ENCODE measurements at regions not wholly inside any gene's neighbourhood (a gene's known extent, or its start where the extent isn't known, plus 50 kb on each side); places are given as distances from the start of the nearest gene placed in this dataset.

DNA sequence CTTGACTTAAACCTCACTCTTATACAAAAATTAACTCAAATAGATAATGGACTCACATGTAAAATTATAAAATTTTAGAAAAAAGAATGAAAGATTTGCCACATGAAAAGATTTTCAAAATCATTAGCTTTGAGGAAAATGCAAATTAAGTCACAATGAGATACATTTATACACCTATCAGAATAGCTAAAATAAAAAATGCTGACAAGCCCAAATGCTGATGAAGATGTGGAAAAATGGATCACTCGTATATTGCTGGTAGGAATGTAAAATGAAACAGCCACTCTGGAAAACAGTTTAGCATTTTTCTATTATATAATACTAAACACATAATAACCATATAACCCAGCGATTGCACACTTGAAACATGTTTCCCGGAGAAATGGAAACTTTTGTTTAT lies 316.2 kb downstream of the ANKRD50 start:
- no peak for DNase-seq

- DNase-seq, result no peak
Measured at GRCh38 chr4:124401606-124402005, 310.9 kb downstream of the ANKRD50 start.

- DNase-seq, result no peak
Measured at GRCh38 chr4:124409044-124409443, 303.5 kb downstream of the ANKRD50 start.

DNA sequence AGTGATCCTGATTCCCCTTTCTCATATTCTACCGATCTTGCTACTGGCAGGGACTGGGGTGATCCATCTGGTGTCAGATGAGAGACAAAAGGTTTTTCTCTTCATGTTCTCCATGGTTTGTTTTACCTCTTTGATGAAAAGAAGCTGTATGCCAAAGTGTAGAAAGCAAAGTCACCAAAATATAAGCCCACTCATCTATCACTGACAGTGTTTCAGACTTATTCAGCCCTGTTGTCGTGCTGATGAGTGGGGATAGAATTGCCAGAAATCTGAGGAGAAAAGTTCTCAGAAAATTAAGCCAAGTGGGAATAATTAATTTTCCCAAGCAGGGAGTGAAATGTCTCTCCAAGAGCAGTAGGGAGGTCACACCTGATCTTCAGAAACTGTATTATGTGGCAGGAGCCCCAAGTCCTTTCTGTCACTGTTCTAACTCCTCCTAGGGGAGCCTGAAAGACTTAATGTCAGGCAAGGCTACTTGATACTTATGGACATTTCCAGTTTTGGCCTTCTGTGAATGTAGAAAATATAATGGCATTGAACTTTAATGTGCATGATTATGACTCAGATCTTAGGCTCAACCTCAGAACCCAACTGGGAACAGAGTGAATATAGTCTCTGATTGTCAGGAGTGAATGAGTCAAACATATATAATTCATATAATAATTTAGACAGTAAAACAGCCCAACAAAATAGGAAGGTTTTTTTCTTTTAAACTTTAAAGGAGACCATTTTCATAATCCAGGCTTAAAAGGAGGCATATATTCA lies 298.1 kb downstream of the ANKRD50 start:
- DNase-seq, result no peak

DNA sequence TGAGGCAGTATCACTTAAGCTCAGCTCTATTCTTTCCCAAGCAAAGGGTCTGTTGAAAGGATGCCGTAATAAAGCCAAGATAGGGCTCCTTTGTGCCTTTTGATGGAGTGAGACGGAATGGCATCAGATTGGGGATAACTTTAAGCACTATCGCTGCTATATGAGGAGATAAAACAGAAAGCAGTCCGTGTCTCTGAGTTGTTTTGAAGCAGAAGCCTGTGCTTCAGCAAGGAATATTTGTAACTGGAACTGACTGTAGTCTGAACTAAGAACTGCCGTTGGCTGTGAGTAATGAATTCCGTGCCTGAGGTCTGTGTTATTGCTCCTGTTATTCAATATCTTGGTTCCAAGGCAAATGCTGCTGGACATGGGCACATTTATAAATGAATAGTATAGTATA lies 297.4 kb downstream of the ANKRD50 start:
- no peak for DNase-seq

GRCh38 chr4:124417371-124417770 lies 295.2 kb downstream of the ANKRD50 start:
- no peak for DNase-seq

- DNase-seq, result no peak
Measured at GRCh38 chr4:124420166-124420695, 292.3 kb downstream of the ANKRD50 start.

DNA sequence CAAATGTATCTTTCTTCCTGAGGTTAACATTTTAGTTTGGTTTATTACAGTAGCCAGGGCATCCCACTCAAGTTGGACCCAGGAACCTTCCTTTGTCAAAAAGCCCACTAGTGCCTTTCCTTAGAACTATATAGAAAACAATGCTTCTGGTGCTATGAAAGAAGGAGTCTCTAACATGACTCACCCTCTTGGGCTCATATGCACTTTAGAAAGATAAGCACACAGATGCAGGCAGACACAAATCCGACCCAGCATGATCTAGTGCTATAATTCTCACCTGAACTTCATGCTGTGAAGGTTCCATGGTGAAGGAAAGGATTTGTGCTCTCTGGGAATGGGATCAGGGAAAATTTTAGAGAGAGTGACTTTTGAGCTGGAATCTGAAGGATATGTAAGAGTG lies 289.4 kb downstream of the ANKRD50 start:
- DNase-seq, result no peak

GRCh38 chr4:124426279-124426678 lies 286.3 kb downstream of the ANKRD50 start:
- DNase-seq, result no peak

DNA sequence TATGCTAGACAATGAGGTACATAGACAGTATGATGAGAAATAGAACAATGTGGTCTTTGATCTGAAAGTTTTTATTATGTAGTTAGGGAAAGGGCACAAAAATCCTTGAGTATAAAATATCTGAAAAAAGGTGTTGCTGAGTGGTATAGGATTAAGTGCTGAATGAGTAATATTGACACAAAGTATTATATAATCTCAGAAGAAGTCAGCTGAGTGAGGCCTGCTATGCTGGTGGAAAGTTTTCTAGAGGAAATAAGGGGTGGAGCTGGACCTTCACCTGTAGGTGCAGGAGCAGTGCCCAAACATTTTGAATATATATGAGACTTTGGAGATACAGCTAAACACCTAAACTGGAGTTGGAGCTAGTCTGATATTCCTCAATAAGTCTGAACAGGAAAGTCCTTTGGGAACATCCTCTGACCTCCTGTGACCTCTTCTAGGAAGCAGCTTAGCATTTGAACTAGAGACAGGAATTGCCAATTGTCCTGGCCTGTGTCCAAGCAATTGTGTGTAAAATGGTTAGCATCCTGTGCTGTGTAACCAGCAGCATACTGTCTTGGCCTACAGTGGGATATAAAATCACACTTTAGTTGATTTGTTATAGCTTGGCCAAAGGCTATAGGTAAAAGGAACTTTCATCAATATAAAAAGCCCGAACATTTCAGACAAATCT lies 285.3 kb downstream of the ANKRD50 start:
- DNase-seq, result no peak

GRCh38 chr4:124428648-124429047 lies 283.9 kb downstream of the ANKRD50 start:
- DNase-seq, result no peak

DNA sequence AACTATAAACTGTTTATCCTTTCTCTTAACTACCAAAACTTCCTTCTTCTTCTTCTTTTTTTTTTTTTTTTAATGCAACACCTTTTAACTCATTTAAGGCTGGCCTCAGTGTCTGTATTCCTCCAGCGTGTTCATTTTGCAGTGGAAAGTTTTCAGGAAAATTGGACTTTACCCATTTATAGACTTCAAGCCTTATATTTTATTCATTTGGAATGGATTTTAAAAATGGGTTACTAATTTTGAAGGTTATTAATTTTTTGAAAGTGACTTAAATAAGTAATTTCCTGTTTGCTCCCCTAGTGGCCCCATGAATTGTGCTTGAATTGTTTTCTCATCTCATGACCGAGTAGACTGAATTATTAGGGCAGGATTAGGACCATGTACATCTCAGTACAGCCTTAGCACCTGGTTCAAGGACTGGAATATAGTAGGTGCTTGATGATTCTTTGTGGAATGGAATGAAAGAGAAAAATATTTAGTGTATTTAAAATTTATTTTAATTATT lies 282.7 kb downstream of the ANKRD50 start:
- DNase-seq, result no peak

- DNase-seq, result no peak
Measured at GRCh38 chr4:124431653-124432192, 280.8 kb downstream of the ANKRD50 start.

GRCh38 chr4:124432500-124432899 lies 280.0 kb downstream of the ANKRD50 start:
- DNase-seq, result no peak

DNA sequence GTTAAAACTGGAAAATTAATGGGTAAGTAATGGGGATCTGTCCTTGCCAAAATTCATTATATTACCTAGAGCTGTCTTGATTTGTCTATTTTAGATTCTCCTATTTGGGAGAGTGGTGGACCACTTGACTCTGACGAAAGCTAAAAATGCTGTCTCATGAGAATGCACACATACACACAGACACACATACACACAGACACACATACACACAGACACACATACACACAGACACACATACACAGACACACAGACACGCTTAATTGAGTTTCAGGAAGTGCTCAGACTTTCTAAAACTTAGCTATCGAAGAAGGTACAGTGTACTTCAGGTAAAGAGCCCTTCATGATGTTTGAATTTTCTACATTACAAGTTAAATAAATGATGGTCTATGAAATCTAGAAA lies 279.5 kb downstream of the ANKRD50 start:
- DNase-seq, result no peak

- no peak for DNase-seq
Measured at GRCh38 chr4:124433500-124433899, 279.0 kb downstream of the ANKRD50 start.

DNA sequence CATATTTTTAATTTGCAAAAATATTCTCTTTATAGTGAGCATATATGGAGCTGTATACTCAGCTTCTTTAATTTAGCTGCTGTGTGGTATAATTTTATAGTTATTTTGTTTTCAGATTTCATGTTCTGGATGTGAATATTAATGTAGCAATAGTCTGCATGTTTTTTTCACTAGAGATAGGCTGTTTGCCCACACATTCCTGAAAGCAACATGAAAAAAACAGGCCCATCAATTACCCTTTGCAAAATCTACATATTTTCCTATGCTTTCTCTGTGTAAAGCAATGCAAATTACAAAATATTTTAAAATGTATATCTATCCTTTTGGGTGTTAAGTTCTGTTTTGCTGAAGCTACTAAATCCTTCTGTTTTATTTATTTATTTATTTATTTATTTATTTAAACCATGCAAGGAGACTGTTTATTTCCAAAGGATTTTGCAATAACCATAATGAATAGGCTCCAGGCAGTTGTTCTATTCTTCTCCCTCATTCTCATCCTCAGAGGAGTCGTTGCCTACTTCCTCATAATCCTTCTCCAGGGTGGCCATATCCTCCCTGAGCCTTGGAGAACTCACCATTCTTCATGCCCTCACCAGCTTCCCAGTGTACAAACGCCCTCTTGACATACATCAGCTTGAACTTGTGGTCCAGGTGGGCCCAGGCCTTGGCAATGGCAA lies 277.1 kb downstream of the ANKRD50 start:
- DNase-seq, result no peak

- DNase-seq, result no peak
Measured at GRCh38 chr4:124437853-124438495, 274.6 kb downstream of the ANKRD50 start.

DNA sequence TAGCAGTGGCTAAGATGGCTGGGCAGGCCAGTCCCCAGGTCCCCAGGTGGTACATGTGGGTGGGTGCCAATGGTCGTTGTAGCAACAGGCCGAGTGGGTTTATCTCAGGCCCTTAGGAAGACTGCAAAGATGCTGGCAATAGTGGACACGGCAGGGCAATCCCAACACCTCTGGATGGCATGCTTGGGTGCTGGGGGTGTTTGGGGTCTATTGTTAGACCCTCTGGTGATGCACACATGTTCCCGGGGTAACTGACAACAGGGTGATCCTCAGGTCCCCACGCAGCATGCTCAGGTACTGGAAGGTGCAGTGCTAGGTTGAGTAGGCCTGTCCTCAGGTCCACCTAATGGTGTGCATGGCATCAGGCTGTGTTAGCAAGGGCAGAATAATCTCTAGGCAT lies 267.5 kb downstream of the ANKRD50 start:
- DNase-seq, result no peak

DNA sequence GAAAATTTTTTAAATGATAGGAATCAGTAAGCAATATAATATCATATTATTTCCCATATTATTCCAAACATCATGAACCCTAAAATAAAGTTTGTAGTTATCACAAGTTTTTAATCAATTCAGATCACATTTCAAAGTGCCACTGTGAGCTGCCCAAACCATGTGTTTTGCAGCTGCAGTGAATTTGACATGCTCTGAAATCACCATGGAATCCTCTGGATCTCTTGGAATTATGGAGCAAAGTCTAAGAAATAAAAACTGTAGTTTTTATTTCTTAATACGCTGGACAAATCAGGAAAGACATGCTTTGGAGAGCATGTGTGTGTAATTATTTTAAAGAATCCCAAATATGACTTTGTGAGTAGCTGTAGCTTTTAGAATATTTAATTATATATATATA lies 262.7 kb downstream of the ANKRD50 start:
- no peak for DNase-seq

DNA sequence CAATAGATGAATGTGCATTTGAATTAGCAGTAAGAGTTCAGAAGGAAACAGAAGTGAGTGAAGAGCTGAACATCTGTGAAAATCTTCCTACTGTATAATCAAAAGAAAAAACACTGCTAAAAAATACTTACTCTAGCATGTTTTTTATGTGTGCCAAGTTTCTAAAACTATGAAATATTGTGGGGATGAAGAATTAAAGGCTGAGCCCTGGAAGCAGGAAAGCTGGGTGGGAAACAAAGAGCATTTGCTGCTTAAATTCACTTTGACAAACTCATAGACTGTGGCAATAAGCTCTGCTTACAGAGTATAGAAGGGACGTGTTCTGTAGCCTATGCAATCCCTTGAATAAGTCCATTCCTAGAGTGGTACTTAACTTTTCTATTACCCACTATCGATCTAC lies 261.7 kb downstream of the ANKRD50 start:
- DNase-seq, result no peak

DNA sequence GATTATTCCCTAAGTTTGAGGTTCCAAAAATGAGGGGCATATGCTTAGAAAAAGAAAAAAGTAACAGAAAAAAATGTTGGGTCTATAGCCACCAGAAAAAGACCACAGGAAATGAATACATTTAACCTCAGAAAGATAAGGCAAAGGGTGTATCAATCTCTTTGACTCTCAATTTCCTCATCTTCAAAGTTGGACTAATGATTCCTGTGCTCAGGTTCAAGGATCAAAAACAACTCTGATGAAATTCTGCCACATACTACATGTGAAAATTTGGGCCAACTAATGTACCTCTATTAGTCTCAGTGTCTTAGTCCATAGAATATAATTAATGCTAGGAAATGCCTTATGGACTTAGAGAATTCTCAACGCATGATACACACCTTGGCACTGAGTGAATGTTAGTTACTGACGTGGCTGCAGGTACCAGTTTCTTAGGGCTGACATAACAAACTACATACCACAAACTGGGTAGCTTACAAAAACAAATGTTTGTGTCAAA lies 257.7 kb downstream of the ANKRD50 start:
- no peak for DNase-seq

DNA sequence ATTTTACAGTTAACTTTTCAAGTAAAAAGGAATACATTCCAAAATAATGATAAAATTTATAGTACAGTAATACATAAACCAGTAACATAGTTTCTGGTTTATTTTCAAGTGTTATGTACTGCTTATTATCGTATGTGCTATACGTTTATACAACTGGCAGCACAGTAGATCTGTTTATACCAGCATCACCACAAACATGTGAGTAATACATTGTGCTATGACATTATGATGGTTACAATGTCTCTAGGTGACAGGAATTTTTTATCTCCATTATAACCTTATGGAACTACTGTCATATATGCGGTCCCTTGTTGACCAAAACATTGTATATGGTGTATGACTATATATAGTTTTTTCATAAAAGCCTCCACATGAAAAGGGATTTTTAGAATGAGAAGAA lies 256.9 kb downstream of the ANKRD50 start:
- no peak for DNase-seq
